ENCODE measurements at regions not wholly inside any gene's neighbourhood (a gene's known extent, or its start where the extent isn't known, plus 50 kb on each side); places are given as distances from the start of the nearest gene placed in this dataset.

DNA sequence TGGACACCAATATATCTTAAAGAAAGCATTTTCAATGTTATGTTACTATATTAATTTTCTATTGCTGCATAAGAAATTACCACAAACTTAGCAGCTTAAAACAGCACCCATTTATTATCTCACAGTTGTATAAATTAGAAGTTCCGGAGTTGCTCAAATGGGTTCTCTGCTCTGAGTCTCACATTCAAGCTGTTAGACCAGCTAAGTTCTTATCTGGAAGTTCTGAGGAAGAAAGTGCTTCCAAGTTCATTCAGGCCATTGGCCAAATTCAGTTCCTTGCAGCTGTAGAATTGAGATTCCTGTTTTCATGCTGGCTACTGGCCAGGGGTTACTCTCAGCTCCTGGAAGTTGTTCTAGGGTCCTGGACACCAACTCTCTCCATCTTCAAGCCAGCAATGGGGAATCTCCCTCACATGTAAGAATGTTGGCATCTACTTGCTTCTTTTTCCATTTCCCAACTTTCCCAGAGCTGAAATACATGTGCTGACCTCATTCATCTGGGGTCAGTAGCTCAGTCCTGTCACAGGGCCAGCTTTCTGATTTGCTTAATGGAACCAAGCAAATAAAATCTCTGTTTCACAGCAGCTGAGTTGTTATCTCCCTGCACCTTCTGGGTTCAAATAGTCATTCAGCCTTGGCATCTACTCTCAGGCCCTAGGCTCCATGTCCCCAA is 99.6 kb upstream of the INTU start:
- intact Hi-C loops (cut with micrococcal nuclease), result no loop called here
- H3K4me1 ChIP-seq (ENCODE audit: control insufficient read depth in 2 of 2, insufficient read depth in 2 of 2, low read length in 2 of 2), result no peaks in the 10 kb centered on the region
- CTCF ChIA-PET, result no interaction called here

DNA sequence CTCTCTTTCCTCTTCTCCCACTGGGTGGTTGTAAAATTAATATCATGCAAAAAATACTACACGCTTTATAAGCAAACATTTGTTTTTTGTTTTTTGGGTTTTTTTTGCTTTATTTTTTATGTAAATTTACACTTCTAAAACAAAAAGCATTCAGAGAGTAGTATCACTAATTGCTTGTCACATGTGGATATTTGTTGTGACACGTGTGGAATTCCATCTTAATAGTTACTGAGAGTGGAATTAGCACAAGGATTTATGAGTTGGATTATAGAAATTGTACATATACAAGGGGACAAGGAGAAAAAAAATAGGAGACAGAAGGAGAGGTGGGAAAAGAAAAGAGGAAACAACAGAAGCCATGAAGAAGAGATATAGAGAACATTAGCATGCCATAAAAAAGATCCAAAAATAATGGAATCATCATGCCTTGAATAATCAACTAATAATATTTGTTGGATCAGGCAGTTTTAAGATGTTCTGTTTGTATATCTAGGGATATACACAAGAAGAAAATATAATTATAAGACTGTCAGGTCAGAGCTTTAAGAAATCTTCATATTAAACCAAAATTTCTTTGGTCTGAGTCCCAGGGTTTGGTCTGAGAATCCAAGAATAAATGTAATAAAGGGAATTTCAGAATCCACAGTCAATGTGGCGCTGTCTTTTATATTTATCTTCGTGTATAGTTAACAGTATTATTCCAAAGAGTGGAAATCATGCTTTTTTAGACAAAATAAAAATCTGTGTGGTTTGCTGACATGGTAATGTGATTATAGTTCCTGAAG is 98.5 kb upstream of the INTU start:
- WGBS (ENCODE audit: insufficient coverage), result 80% methylated on average over 1 of the region's 4 CpGs
- no peaks in the 10 kb centered on the region for H3K9me3 ChIP-seq (ENCODE audit: control extremely low read depth in 1 of 3, control insufficient read depth in 2 of 3, insufficient read depth in 1 of 3, low read length in 2 of 3)
- H3K9ac ChIP-seq (ENCODE audit: low read length), result no peak overlapping the region
- intact Hi-C loops (cut with micrococcal nuclease), result no loop called here
- no peaks in the 10 kb centered on the region for H3K36me3 ChIP-seq (replicated peaks in 1 of 2; ENCODE audit: control extremely low read depth in 1 of 2, control insufficient read depth in 1 of 2, extremely low read depth in 1 of 2, insufficient read depth in 2 of 2, low read length in 1 of 2)
- no peak overlapping the region for H3K27ac ChIP-seq (ENCODE audit: low read length in 2 of 2)
- POLR2A ChIA-PET, result no interaction called here
- no peaks in the 10 kb centered on the region for H4K20me1 ChIP-seq (ENCODE audit: control insufficient read depth, insufficient read depth, low read length, poor library complexity, severe bottlenecking)
- no peak for ATAC-seq (ENCODE audit: low read depth)
- H2AFZ ChIP-seq (ENCODE audit: insufficient read depth, low read depth, low read length, poor library complexity, severe bottlenecking), result no peak overlapping the region
- H3K79me2 ChIP-seq (ENCODE audit: control insufficient read depth, insufficient read depth, low read length), result no peaks in the 10 kb centered on the region
- no peak overlapping the region for H3K4me3 Mint-ChIP-seq
- CTCF ChIA-PET, result no interaction called here
- TF ChIP-seq, protein P1, sequence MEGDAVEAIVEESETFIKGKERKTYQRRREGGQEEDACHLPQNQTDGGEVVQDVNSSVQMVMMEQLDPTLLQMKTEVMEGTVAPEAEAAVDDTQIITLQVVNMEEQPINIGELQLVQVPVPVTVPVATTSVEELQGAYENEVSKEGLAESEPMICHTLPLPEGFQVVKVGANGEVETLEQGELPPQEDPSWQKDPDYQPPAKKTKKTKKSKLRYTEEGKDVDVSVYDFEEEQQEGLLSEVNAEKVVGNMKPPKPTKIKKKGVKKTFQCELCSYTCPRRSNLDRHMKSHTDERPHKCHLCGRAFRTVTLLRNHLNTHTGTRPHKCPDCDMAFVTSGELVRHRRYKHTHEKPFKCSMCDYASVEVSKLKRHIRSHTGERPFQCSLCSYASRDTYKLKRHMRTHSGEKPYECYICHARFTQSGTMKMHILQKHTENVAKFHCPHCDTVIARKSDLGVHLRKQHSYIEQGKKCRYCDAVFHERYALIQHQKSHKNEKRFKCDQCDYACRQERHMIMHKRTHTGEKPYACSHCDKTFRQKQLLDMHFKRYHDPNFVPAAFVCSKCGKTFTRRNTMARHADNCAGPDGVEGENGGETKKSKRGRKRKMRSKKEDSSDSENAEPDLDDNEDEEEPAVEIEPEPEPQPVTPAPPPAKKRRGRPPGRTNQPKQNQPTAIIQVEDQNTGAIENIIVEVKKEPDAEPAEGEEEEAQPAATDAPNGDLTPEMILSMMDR (IDR thresholded peaks at IDR 0.05), result no peak
- TF ChIP-seq EZH2 (IDR thresholded peaks at IDR 0.05; ENCODE audit: borderline replicate concordance, insufficient read depth, low read depth, low read length, poor library complexity, severe bottlenecking), result no peak
- no peak overlapping the region for H3K27ac Mint-ChIP-seq
- peaks cover 7% of the 10 kb centered on the region for H3K27me3 Mint-ChIP-seq
- H3K4me1 ChIP-seq (ENCODE audit: control insufficient read depth in 2 of 2, insufficient read depth in 2 of 2, low read length in 2 of 2), result no peaks in the 10 kb centered on the region
- no peak for DNase-seq
- H3K27me3 ChIP-seq (replicated peaks in 1 of 4; ENCODE audit: control extremely low read depth in 1 of 4, control insufficient read depth in 3 of 4, insufficient read depth in 4 of 4, low read length in 3 of 4), result no peaks in the 10 kb centered on the region
- no peak overlapping the region for H3K4me3 ChIP-seq (ENCODE audit: control extremely low read depth in 1 of 5, extremely low read depth in 1 of 5, insufficient read depth in 1 of 5, low read depth in 2 of 5, low read length in 4 of 5)
- H3K4me1 Mint-ChIP-seq, result no peaks in the 10 kb centered on the region
- H3K9me3 Mint-ChIP-seq (ENCODE audit: insufficient read depth), result no peaks in the 10 kb centered on the region
- H3K4me2 ChIP-seq (replicated peaks; ENCODE audit: low read depth, low read length, poor library complexity, severe bottlenecking), result no peak overlapping the region

More for the DNA sequence above, 99.6 kb upstream of the INTU start:
- H3K4me2 ChIP-seq (replicated peaks; ENCODE audit: low read depth, low read length, poor library complexity, severe bottlenecking), result no peak overlapping the region
- Mint-ChIP-seq H3K27ac (no peak overlapping the region), H3K4me1 (no peaks in the 10 kb centered on the region), H3K9me3 (ENCODE audit: insufficient read depth) (no peaks in the 10 kb centered on the region), H3K4me3 (no peak overlapping the region), H3K27me3 (peaks cover 4% of the 10 kb centered on the region)
- no peak overlapping the region for H3K27ac ChIP-seq (ENCODE audit: low read length in 2 of 2)
- H3K9me3 ChIP-seq (ENCODE audit: control extremely low read depth in 1 of 3, control insufficient read depth in 2 of 3, insufficient read depth in 1 of 3, low read length in 2 of 3), result no peaks in the 10 kb centered on the region
- H2AFZ ChIP-seq (ENCODE audit: insufficient read depth, low read depth, low read length, poor library complexity, severe bottlenecking), result no peak overlapping the region
- POLR2A ChIA-PET, result no interaction called here
- no peak for DNase-seq
- H3K27me3 ChIP-seq (replicated peaks in 1 of 4; ENCODE audit: control extremely low read depth in 1 of 4, control insufficient read depth in 3 of 4, insufficient read depth in 4 of 4, low read length in 3 of 4), result peaks cover 0 to 2% (median 0%) of the 10 kb centered on the region in 4 experiments
- H3K4me3 ChIP-seq (ENCODE audit: control extremely low read depth in 1 of 5, extremely low read depth in 1 of 5, insufficient read depth in 1 of 5, low read depth in 2 of 5, low read length in 4 of 5), result no peak overlapping the region
- H4K20me1 ChIP-seq (ENCODE audit: control insufficient read depth, insufficient read depth, low read length, poor library complexity, severe bottlenecking), result no peaks in the 10 kb centered on the region
- TF ChIP-seq EZH2 (IDR thresholded peaks at IDR 0.05; ENCODE audit: borderline replicate concordance, insufficient read depth, low read depth, low read length, poor library complexity, severe bottlenecking), result no peak
- TF ChIP-seq, protein P1 (IDR thresholded peaks at IDR 0.05), result no peak
- ATAC-seq (ENCODE audit: low read depth), result no peak
- H3K36me3 ChIP-seq (replicated peaks in 1 of 2; ENCODE audit: control extremely low read depth in 1 of 2, control insufficient read depth in 1 of 2, extremely low read depth in 1 of 2, insufficient read depth in 2 of 2, low read length in 1 of 2), result no peaks in the 10 kb centered on the region
- no peak overlapping the region for H3K9ac ChIP-seq (ENCODE audit: low read length)
- no peaks in the 10 kb centered on the region for H3K79me2 ChIP-seq (ENCODE audit: control insufficient read depth, insufficient read depth, low read length)
- 100% methylated on average over 1 of the region's 1 CpG for WGBS (ENCODE audit: insufficient coverage)

All from B cell (primary cell).